ENCODE measurements at regions not wholly inside any gene's neighbourhood (a gene's known extent, or its start where the extent isn't known, plus 50 kb on each side); places are given as distances from the start of the nearest gene placed in this dataset.

DNA sequence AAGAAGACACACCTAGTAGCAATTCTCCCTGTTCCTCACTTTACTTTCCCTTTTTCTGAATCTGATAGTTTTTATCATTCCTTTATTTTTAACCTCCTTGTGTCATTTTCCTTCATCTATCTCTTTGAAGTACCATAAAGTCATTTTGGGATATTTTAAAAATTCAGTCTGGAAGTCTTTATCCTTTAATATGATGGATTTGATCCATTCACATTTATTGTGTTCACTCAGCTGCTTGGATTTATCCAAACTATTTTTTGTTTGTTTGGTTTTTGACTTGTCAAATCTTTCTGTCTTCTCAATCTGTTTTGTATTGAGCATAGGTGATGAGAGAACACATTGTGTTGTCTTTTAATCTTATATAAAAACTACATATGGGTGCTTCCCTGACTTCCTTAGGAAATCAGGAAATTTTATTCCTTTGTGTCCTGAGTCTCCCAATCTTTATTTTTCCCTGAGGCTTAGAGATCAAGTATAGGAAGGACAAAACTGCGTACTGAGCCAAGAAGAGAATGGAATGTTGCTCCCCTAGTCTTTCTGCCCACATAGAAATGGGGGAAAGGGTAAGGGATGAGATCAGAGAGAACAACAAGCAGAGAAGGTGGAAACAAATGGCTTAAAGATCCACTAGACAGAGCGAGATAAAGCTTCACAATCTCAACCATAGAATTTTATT is 132.7 kb upstream of the HABP2 start:
- no peak for DNase-seq (ENCODE audit: low spot score)

DNA sequence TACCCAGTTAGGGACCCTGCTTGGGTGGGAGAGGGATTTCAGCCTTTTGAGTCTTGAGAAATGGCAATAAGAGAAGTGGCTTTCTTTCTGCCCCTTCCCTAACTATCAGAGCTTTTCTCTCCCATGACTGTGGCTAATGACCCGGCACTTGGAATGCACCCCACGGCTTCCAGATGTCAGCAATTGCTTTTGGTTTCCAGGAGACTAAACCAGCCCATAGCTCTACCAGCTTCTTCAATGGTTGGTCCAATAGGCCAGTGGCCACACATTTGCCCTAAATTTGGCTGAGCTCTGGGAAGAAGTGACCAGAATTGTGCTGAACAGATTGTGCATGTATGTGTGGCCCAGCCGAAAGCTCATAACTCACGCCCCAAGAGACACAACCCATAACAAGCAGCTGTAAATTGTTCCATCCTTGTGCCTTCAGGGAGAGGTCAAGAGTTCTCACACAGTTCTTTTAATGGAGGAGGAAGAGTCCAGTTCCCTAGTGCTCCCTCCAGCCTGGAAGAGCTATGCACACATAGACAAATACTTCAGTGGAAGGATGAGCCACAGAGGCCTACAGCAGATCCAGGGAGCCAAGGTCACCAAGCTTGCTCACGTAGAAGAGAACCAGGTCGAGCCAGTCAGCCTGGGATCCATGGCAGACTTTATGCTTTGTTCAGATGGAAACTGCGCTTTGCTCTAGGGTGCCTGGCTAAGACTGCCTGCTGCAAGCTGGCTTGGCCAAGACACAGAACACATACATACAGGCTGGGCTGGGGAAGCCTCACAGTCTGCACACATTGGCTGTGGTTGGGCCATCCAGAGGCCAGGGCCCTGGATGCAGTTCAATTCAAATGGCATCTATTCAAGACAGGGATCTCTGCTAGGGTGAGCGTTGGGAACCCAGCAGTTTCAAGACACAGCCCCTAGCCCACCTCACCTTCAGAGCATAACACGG is 131.8 kb upstream of the HABP2 start:
- DNase-seq (ENCODE audit: low spot score): no peak

DNA sequence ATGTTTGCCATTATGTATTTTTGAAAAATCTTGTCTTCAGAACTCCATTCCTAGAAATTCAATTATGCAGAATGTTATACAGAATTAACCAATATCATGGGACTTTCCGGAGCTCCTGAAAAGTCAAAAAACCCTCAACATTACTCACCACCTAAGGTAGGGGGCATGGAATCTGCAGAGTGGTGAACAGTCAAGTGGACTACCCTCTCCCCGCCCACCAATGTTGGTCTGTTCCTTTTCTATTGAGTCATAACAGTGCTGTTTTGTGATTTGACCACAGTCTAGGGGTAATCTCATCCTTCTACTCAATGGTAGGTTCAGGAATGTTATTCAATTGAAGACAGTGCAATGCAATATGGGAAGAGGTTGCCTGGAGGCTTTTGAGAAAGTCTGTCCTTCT is 130.5 kb upstream of the HABP2 start:
- DNase-seq (ENCODE audit: low spot score): no peak

DNA sequence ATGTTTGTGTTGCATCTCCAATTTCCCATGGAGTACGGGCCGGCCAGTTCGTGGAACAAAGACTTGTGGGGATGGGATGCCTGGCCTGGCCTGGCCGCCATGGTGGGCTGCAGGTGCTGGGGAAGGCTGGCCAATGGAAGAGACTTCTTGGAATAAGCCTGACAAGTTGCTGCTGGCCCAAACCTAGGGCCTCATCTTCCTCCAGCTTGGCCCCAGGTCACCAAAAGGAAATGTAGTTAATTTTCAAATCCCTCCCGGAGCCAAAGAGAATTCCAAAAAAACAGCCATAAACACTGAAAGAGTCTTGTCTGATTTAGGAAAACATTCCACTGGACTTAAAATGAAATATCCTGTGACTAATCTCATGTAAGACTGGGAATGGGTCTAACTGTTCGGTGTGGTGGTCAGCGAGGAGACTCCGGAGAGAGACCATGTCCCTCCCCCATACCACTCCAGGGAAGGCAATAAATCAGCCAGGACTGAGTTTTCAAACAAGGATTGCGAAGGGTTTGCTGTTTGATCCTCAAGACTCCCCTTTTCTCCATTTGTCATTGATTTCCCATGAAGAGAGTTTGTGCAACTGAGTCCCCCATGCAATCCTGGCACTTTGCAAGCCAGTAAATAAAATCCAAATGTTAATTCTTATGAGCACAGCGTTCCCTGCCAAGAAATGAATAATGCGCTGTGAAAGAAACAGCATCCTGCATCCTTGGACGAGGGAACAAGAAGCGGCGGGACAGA is 128.7 kb upstream of the HABP2 start:
- no peak for DNase-seq (ENCODE audit: low spot score)

DNA sequence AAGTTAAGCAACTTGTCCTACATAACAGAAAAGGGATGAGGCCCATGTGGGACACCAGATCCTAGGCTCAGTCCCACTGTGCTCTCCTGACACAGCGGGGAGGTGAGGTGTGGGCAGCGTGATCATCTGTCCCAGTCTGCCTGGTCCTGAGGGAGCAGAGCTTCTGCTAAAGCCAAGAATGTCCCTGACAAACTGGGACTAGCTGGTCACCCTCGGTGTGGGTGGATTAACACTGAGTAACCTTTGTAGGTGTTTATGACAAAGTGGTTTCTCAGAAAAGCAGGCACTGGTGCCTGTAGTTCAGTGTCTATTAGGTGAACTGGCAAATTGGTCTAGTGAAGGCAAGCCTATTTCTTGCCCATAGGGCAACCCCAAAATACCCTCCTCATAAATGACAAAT is 127.8 kb upstream of the HABP2 start:
- no peak for DNase-seq (ENCODE audit: low spot score)

DNA sequence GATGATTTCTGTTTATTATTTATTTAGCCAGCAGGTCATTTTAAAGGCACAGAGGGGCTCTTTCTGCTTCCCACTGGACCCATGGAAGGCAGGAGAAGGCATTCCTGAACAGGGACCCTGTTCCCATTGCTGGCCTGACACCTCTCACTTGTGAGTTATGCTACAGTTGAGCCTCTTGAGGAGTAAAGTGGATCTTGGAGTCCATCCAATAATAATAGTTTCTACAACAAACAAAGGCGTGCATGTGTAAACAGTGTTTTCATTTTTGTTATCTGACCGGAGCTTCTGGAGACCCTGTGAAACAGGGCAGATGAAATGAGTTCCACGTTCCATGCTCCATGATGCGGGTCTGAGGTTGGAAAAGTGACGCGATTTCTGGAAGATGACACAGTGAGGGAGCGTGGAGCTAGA is 127.3 kb upstream of the HABP2 start:
- no peak for DNase-seq (ENCODE audit: low spot score)

DNA sequence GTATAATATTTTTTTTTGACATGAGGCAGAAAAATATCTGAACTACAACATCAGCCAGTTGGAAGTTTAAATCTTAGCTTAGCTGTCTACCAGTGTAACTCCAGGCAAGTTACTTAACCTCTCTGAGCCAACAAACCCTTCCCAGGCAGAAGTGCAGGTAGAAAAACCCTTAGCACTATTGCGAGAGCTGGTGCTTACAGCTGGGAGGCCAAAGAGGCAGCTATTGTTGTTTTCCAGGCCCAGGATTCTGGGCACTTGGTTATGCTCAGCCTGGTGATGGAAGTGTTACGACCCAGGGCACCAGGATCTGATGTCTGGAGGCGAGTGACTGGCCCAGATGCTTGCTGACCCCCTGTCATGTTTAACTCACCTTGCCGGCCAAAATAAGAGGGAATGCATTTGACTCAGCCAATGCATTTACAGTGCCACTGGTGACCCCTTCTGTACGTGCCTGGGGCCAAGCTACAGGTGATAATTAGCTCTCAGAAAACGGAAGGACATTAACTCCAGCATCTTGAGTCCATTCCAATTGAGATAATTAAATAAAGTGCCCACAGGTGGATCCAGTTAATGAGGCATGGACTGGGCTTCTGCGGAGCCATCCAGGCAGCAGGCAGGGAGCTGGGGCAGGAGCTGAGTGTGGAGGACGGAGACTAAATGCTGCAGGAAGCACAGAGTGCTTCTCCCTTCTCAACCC is 126.5 kb upstream of the HABP2 start:
- DNase-seq (ENCODE audit: low spot score): no peak

DNA sequence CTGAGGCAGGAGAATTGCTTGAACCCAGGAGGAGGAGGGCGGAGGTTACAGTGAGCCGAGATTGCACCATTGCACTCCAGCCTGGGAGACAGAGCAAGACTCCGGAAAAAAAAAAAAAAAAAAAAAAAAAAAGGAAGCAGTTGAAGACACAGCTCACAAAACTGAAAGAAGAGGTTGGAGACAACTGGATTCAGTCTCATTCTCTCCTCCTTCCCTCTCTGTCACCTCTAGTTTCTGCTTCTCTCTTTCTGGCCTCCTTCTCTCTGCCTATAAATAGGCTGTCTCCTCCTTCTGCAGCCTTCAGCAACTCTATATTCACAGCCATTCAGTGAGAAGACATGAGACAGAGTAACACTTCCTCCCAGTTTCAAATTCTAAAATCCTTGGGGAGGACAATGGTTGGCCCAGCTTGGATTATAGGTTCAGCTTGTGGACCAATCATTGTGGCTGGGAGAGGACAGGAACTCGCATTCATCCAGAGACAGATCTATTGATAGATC is 125.6 kb upstream of the HABP2 start:
- no peak for DNase-seq (ENCODE audit: low spot score)

DNA sequence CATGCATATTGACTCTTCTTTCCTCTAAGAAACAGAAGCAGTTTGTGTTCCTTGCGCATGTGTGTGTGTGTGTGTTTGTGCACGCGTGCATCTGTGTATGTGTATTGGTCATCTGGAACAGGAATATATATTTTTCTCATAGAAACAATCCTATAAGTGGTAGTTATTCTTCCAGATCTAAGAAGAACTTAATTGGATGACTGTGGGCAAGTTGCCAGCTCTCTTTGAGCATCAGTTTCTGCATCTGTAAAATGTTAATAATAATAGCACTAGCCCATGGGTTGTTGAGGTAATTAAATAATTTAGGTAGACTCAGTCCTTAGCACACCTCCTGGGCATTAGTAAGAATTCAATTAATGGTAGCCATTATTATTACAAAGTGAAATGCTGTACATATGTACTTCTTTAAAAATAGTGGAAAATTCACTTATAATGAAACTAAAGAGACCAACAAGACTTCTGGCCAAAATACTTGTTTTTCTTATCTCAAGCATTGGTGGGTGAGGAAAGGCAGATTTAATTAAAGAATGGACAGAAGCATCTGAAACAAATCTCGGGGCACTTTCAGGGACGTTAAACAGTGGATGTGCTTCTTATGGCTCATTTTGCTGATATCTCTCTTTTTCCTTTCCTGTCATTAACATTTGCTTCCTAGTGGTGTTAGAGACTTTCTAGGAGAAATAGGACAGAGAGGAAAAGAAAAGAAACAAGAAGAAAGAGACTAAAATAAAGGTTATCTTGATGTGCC is 124.9 kb upstream of the HABP2 start:
- no peak for DNase-seq (ENCODE audit: low spot score)

DNA sequence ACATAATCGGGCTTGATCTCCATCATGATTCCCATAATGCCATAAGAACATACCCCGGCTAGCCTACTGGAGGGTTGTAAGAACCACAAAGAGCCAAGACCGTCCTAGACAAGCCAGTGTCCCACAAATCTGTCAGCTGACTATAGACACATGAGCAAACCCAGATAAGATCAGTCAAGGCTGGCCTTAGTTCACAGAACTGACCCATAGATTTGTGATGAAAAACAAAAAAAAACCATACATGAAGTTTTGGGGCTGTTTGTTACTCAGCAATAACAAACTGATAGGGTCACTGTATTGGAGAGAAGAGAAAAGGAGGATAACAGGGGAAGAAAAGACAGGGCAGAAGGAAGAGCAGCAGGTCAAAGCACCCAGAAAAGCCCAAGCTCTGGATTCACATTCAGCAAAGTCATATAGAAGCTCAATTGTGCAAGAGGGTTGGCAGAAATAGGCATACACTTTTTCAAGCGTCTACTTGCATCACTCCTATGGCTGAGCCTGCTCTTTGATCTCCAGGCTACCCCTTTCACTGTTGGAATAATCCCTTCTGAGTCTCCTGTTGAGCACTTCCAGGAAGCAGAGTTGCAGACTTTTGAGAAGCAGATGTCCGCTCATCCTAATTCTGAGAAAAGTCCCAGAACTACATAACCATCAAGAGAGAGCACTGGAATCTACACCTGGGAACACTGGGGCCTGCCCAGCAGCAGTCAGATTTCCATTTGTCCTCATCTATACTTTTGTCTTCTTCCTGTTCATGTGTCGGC is 122.0 kb upstream of the HABP2 start:
- DNase-seq (ENCODE audit: low spot score): no peak

DNA sequence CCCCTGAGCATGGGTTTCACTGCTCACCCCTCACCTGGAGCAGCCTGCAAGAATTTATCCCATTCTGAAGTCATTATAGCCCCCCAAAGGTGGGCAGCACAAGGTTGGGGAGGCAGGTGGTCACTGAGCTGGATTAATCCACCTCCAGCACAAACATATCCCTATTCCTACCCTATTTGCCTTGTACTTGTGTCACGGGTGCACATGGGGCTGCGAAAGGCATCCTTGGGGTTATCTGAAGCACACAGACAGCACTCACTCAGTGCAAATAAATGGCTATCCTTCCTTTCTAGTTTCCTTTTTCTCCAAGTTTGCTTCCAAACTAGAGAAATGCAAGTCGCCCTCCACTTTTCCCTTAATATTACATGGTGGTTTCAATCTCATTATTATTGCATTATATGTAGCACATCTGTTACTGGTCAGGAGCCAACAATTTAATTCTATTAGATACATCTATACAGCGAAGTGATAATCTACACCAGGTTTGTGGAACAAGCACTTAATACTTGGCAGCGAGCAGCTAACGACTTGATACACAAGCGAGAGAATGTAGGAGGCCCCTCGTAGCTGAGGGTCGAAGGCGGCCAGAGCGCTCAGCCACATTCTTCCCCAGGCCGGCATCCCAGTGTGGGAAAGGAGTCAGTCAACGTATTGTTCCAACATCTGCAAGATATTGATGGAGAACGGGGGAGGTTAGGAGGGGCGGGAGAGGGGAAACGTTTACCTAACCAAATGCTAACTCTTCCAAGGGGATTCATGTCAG is 121.3 kb upstream of the HABP2 start:
- no peak for DNase-seq (ENCODE audit: low spot score)

DNA sequence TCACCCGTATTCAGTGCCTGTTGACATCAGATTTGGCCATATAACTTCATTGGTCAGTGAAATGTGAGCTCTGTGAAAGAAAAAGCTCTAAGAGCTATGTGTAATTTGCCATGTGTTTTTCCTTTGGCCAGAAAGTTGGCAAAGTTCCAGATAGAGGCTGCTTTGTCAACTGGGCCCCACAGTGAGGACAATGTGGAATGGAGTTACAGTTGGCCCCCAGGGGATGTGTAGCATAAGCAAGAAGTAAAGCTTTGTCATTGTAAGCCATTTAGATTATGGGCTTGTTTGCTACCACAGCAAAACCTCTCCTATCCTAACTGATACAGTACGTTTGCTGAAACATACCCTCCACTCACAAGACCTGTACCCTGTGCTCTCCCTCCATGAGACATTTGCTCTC is 119.1 kb upstream of the HABP2 start:
- no peak for DNase-seq (ENCODE audit: low spot score)

DNA sequence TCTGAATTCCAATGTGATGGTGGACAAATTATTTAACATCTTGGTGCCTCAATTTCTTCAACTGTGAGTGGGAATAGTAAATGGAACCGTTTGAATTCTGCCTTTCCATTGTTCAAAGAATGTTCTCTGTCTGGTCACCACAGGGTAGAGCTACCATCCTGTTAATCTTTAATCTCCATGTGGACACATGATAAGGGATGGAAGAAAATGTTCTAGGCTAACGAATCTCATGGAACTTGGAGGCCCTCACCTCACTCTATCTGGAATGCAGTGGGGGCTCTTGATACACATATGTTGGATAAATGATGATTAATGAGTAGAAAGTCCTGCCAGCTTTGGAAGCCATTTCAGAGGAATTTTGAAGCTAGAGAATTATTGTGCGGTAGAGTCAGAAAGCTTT is 118.5 kb upstream of the HABP2 start:
- no peak for DNase-seq (ENCODE audit: low spot score)

DNA sequence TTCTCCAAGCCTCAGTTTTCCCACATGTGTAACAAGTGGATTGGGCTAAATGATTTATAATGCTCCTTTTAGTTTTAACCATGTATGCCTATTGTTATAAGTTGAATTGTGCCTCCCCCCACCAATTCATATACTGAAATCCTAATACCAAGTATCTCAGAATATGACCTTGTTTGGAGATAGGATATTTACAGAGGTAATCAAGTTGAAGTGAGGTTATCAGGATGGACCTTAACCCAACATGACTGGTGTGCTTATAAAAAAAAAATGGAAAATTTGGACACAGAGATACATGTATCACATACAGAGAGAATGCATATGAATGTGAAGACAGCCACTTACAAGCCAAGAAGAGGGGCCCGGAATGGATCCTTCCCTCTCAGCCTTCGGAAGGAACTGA is 117.9 kb upstream of the HABP2 start:
- DNase-seq (ENCODE audit: low spot score): no peak

DNA sequence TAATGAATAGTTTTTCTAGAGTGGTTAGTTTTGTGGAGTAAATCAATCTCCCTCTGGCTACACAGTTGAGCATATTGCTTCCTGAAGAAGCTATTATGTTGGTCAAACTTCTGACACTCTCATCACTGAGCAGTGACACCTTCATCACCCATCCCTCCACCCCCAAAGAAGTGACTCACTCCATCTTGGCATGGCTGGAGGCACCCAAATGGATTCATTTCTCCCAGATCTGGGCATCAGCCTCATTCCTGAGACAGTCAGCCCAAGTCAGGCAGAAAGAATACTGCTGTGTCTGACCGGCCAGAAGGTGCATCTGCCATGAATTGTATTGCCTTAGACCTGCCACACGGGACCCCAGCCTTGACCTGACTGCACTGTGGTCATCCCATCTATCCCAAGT is 117.0 kb upstream of the HABP2 start:
- no peak for DNase-seq (ENCODE audit: low spot score)

DNA sequence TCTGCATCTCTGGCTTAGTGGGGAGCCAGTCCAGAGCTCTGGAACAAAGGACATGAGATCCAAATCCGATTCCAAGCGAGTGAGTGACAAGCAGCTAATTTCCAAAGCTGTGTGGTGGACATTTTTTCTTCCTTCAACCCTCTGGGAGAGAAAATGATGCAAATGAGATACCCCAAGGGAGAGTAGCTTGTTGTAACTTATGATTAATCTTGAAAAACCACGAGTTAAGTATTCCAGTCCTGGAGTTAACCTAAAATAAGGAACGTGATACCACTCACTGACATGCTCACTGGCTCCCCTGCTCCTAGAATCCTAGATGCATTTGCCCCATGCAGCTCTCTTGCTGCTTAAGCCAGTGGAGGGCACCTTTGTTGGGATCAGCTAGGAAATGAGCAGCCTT is 116.0 kb upstream of the HABP2 start:
- DNase-seq (ENCODE audit: low spot score): no peak

DNA sequence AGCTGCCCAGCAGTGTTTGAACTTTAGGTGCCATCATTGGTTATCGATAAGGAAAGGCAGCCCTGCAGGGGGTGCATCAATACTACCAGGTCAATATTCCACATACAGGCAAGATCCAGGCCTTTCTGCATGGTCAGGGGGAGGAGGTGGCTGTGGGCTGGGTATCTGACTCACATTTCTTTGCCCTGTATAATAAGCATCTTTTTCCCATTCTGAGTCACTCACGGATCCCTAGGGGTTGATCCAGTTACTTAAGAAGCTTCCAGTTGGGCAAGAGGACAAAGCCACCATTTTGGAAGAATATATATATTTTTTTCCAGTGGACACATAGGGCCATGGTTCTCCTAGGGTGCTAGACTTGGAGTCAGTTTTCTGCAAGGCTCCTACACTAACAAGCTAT is 114.2 kb upstream of the HABP2 start:
- no peak for DNase-seq (ENCODE audit: low spot score)

DNA sequence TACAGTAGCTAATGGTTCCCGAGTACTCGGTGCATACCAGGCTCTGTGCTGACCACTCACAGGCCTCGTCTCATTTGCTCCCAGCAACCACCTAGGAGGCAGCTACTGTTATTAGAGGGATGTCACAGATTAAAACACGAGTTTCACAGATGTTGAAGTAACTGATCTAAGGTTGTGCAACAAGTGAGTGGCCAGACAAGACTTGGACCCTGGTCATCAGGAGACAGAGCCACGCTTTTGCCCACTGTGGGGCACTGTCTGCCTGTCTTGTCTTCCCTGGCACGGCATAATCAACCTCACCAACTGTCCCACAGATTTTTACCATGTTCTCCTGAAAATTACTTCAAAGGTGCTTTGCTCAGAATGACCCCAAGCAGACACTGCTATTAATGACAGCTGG is 111.6 kb upstream of the HABP2 start:
- no peak for DNase-seq (ENCODE audit: low spot score)

DNA sequence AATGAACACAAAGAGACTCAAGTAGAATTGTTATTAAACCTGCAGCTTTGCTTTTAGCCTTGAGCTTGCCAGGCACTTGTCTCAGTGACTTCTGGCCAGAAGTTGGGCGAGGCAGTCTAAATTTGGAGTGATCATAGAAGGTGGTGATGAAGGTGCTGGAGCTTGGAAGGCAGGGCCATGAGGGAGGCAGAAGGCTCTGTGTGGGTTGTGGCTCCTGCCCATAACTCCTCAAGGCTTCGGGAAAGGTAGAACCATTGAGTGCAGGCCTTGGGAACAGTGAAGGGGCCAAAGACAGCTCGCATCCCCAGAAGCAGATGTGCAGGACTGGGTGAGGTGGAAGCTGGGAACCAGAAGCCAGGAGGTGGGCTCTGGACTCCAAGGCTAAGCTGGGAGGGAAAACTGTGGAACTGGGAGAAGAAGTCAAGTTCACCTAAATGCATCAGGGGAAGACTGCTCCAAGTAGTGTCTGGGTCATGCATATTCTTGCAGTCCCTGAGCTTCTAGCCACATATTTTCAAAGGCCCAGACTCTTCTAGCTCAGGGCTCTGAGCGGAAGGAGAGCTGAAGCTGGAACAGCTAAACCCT is 111.1 kb upstream of the HABP2 start:
- no peak for DNase-seq (ENCODE audit: low spot score)
